HG03097 (cell line): ENCODE measurements at regions not wholly inside any gene's neighbourhood (a gene's known extent, or its start where the extent isn't known, plus 50 kb on each side); places are given as distances from the start of the nearest gene placed in this dataset.
A peak's percentile ranks its signal among the peaks of the same experiment; 100 is the strongest.

Source experiments
- ATAC-seq: cut with Tn5 transposase; IDR thresholded peaks from one replicate; pipeline ENCODE4 v1.9.1; 2021; ENCODE audit not compliant: unreplicated experiment, low FRiP score

- ATAC-seq = peak; percentile 52
Observed at GRCh38 chr4:137647375-137647774, 115.1 kb upstream of the PCDH18 start.

GRCh38 chr4:137644201-137644600, 111.9 kb upstream of the PCDH18 start:
- no peak for ATAC-seq

GRCh38 chr4:137641544-137641943, 109.2 kb upstream of the PCDH18 start:
- no peak for ATAC-seq

GRCh38 chr4:137640838-137641158, 108.5 kb upstream of the PCDH18 start:
- no peak for ATAC-seq

- ATAC-seq = no peak
Observed at GRCh38 chr4:137640156-137640837, 108.0 kb upstream of the PCDH18 start.

- ATAC-seq = no peak
Observed at GRCh38 chr4:137638934-137639333, 106.6 kb upstream of the PCDH18 start.

- no peak for ATAC-seq
Observed at GRCh38 chr4:137635601-137636000, 103.3 kb upstream of the PCDH18 start.

- no peak for ATAC-seq
Observed at GRCh38 chr4:137635108-137635507, 102.8 kb upstream of the PCDH18 start.

- no peak for ATAC-seq
Observed at GRCh38 chr4:137632842-137633241, 100.5 kb upstream of the PCDH18 start.

GRCh38 chr4:137631605-137632004, 99.3 kb upstream of the PCDH18 start:
- no peak for ATAC-seq

- no peak for ATAC-seq
Observed at GRCh38 chr4:137630252-137630651, 98.0 kb upstream of the PCDH18 start.

- ATAC-seq = no peak
Observed at GRCh38 chr4:137627739-137628460, 95.6 kb upstream of the PCDH18 start.

- no peak for ATAC-seq
Observed at GRCh38 chr4:137626942-137627738, 94.8 kb upstream of the PCDH18 start.

- ATAC-seq = no peak
Observed at GRCh38 chr4:137623013-137623412, 90.7 kb upstream of the PCDH18 start.

GRCh38 chr4:137621056-137621455, 88.8 kb upstream of the PCDH18 start:
- ATAC-seq = no peak

- ATAC-seq = no peak
Observed at GRCh38 chr4:137614491-137614890, 82.2 kb upstream of the PCDH18 start.

GRCh38 chr4:137611998-137612700, 79.9 kb upstream of the PCDH18 start:
- no peak for ATAC-seq

GRCh38 chr4:137610960-137611359, 78.7 kb upstream of the PCDH18 start:
- ATAC-seq = no peak

- ATAC-seq = no peak
Observed at GRCh38 chr4:137609718-137610430, 77.6 kb upstream of the PCDH18 start.

GRCh38 chr4:137608085-137608484, 75.8 kb upstream of the PCDH18 start:
- no peak for ATAC-seq
